GM12878 (cell line): ENCODE measurements at regions not wholly inside any gene's neighbourhood (a gene's known extent, or its start where the extent isn't known, plus 50 kb on each side); places are given as distances from the start of the nearest gene placed in this dataset.

Experiments used
- ATF7 ChIP-seq: fragments of 450-650 bp; IDR thresholded peaks from 2 replicates; pipeline ENCODE4 v1.6.1; 2016; ENCODE audit warnings: low read depth, mild to moderate bottlenecking
- BCLAF1 ChIP-seq: fragments of 450-650 bp; IDR thresholded peaks from 2 replicates; pipeline ENCODE4 v1.6.1; 2017; ENCODE audit warnings: antibody characterized with exemption, mild to moderate bottlenecking, moderate library complexity
- EP300 ChIP-seq, 2 experiments: fragments of 150-350 bp in 1 of 2; IDR thresholded peaks; 2 replicates each; pipeline ENCODE4 v1.6.1; 2011 to 2012; ENCODE audit warnings: low read depth in 2 of 2, low read length in 2 of 2, borderline replicate concordance in 1 of 2, improper control_type of control experiment in 1 of 2, inconsistent platforms in 1 of 2; ENCODE audit not compliant: control insufficient read depth in 1 of 2
- POLR2A ChIP-seq: IDR thresholded peaks from 2 replicates; pipeline ENCODE4 v1.6.1; 2011; ENCODE audit warnings: low read depth, mild to moderate bottlenecking, low read length
- POLR2AphosphoS5 ChIP-seq: IDR thresholded peaks from 2 replicates; pipeline ENCODE4 v1.6.1; 2011; ENCODE audit warnings: mild to moderate bottlenecking, low read length, inconsistent platforms
- SIN3A ChIP-seq: IDR thresholded peaks from 2 replicates; pipeline ENCODE4 v1.6.1; 2012; ENCODE audit warnings: low read depth, low read length, improper control_type of control experiment
- SP1 ChIP-seq: IDR thresholded peaks from one replicate; pipeline ENCODE4 v1.6.1; 2011; ENCODE audit warnings: low read depth, low read length
- TAF1 ChIP-seq: IDR thresholded peaks from 2 replicates; pipeline ENCODE4 v1.6.1; 2011; ENCODE audit warnings: mild to moderate bottlenecking, low read depth, low read length, borderline replicate concordance
- ZNF207 ChIP-seq: fragments of 450-650 bp; IDR thresholded peaks from 2 replicates; pipeline ENCODE4 v1.6.1; 2014; ENCODE audit warnings: antibody characterized with exemption, mild to moderate bottlenecking, borderline replicate concordance
- TF ChIP-seq, protein P1 (sequence below): fragments of 450-650 bp; IDR thresholded peaks from 2 replicates; pipeline ENCODE4 v1.6.1; 2017; ENCODE audit warnings: mild to moderate bottlenecking, moderate library complexity

- TF ChIP-seq POLR2AphosphoS5: no peak
- TF ChIP-seq, protein P1, sequence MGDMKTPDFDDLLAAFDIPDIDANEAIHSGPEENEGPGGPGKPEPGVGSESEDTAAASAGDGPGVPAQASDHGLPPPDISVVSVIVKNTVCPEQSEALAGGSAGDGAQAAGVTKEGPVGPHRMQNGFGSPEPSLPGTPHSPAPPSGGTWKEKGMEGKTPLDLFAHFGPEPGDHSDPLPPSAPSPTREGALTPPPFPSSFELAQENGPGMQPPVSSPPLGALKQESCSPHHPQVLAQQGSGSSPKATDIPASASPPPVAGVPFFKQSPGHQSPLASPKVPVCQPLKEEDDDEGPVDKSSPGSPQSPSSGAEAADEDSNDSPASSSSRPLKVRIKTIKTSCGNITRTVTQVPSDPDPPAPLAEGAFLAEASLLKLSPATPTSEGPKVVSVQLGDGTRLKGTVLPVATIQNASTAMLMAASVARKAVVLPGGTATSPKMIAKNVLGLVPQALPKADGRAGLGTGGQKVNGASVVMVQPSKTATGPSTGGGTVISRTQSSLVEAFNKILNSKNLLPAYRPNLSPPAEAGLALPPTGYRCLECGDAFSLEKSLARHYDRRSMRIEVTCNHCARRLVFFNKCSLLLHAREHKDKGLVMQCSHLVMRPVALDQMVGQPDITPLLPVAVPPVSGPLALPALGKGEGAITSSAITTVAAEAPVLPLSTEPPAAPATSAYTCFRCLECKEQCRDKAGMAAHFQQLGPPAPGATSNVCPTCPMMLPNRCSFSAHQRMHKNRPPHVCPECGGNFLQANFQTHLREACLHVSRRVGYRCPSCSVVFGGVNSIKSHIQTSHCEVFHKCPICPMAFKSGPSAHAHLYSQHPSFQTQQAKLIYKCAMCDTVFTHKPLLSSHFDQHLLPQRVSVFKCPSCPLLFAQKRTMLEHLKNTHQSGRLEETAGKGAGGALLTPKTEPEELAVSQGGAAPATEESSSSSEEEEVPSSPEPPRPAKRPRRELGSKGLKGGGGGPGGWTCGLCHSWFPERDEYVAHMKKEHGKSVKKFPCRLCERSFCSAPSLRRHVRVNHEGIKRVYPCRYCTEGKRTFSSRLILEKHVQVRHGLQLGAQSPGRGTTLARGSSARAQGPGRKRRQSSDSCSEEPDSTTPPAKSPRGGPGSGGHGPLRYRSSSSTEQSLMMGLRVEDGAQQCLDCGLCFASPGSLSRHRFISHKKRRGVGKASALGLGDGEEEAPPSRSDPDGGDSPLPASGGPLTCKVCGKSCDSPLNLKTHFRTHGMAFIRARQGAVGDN: no peak
- no peak for TF ChIP-seq ATF7
- no peak for TF ChIP-seq EP300 (IDR thresholded peaks at IDR 0.05; ENCODE audit: borderline replicate concordance in 1 of 2, control insufficient read depth in 1 of 2, low read depth in 2 of 2, low read length in 2 of 2)
- TF ChIP-seq SP1: no peak
- no peak for TF ChIP-seq POLR2A
- no peak for TF ChIP-seq ZNF207
- TF ChIP-seq SIN3A: no peak
- TF ChIP-seq TAF1: no peak
- TF ChIP-seq BCLAF1: no peak
Observed at GRCh38 chr3:81390796-81391195, 370.6 kb downstream of the GBE1 start.
